GM23338 (cell line): ENCODE measurements at regions not wholly inside any gene's neighbourhood (a gene's known extent, or its start where the extent isn't known, plus 50 kb on each side); places are given as distances from the start of the nearest gene placed in this dataset.

ENCODE experiments used
- ATAC-seq: fragments of 200-7000 bp; cut with Tn5 transposase; 3 replicates; pipeline ENCODE4 v1.9.1; 2020
- DNase-seq: peaks from one replicate; pipeline ENCODE4 v3.0.0-alpha.2; 2015; ENCODE audit warnings: low spot score
- H2AFZ ChIP-seq: fragments of 200-600 bp; sonication (generic); 2 replicates; pipeline ENCODE4 v1.8.0; 2016; ENCODE audit warnings: antibody characterized with exemption, mild to moderate bottlenecking, moderate library complexity
- H3F3A ChIP-seq: fragments of 200-600 bp; sonication (generic); replicated peaks from 2 replicates; pipeline ENCODE4 v1.8.0; 2017; ENCODE audit warnings: antibody characterized with exemption, mixed run types, low read depth
- H3K27ac ChIP-seq: fragments of 200-600 bp; sonication (generic); 2 replicates; pipeline ENCODE4 v1.6.1; 2016; ENCODE audit warnings: low read depth
- H3K27me3 ChIP-seq: fragments of 200-600 bp; sonication (generic); 2 replicates; pipeline ENCODE4 v1.8.0; 2016; ENCODE audit warnings: mild to moderate bottlenecking, mixed run types, moderate library complexity; ENCODE audit not compliant: insufficient read depth
- H3K36me3 ChIP-seq: fragments of 200-600 bp; sonication (generic); 2 replicates; pipeline ENCODE4 v1.8.0; 2016; ENCODE audit warnings: mild to moderate bottlenecking; ENCODE audit not compliant: insufficient read depth
- H3K4me1 ChIP-seq: fragments of 200-600 bp; sonication (generic); 2 replicates; pipeline ENCODE4 v1.8.0; 2016; ENCODE audit warnings: mild to moderate bottlenecking, moderate library complexity; ENCODE audit not compliant: insufficient read depth
- H3K4me2 ChIP-seq: fragments of 200-600 bp; sonication (generic); 2 replicates; pipeline ENCODE4 v1.7.1; 2017; ENCODE audit warnings: mixed run types
- H3K4me3 ChIP-seq: fragments of 200-600 bp; sonication (generic); 2 replicates; pipeline ENCODE4 v1.6.1; 2016; ENCODE audit warnings: mixed run types
- H3K79me2 ChIP-seq: fragments of 200-600 bp; sonication (generic); replicated peaks from 2 replicates; pipeline ENCODE4 v1.8.0; 2017; ENCODE audit warnings: mild to moderate bottlenecking; ENCODE audit not compliant: insufficient read depth
- H3K9me2 ChIP-seq: fragments of 200-600 bp; sonication (generic); 2 replicates; pipeline ENCODE4 v1.8.0; 2017; ENCODE audit not compliant: insufficient read depth
- H4K20me1 ChIP-seq: fragments of 200-600 bp; sonication (generic); replicated peaks from 2 replicates; pipeline ENCODE4 v1.8.0; 2017; ENCODE audit warnings: mild to moderate bottlenecking; ENCODE audit not compliant: insufficient read depth
- H3K27ac Mint-ChIP-seq: 2 replicates; pipeline ENCODE4 v1.8.0; 2020; ENCODE audit warnings: inconsistent platforms, mild to moderate bottlenecking, moderate library complexity, mixed read lengths
- H3K27me3 Mint-ChIP-seq: 3 replicates; pipeline ENCODE4 v1.8.0; 2022; ENCODE audit warnings: low read depth, mild to moderate bottlenecking, moderate library complexity, mixed read lengths, inconsistent platforms; ENCODE audit not compliant: insufficient read depth, poor library complexity
- H3K36me3 Mint-ChIP-seq: 3 replicates; pipeline ENCODE4 v1.8.0; 2021; ENCODE audit warnings: low read depth, mild to moderate bottlenecking, inconsistent platforms, moderate library complexity, mixed read lengths
- H3K4me1 Mint-ChIP-seq: 3 replicates; pipeline ENCODE4 v1.8.0; 2020; ENCODE audit warnings: mild to moderate bottlenecking, inconsistent platforms, mixed read lengths
- H3K4me3 Mint-ChIP-seq: 3 replicates; pipeline ENCODE4 v1.8.0; 2021; ENCODE audit warnings: moderate library complexity, mild to moderate bottlenecking, inconsistent platforms, mixed read lengths
- H3K9me3 Mint-ChIP-seq: 3 replicates; pipeline ENCODE4 v1.8.0; 2020; ENCODE audit warnings: moderate library complexity, mild to moderate bottlenecking, inconsistent platforms, mixed read lengths
- CREB1 ChIP-seq: fragments of 250-450 bp; sonication (Bioruptor Pico); IDR thresholded peaks from 2 replicates; pipeline ENCODE4 v1.5.0; 2020; ENCODE audit warnings: low read depth, mild to moderate bottlenecking, moderate library complexity
- CTCF ChIP-seq, 2 experiments: fragments of 200-600 bp in 1 of 2; sonication (generic) in 1 of 2; conservative IDR thresholded peaks; 2 replicates each; pipeline versions ENCODE4 v1.5.1 to v1.6.1; 2016 to 2017; ENCODE audit warnings: antibody characterized with exemption in 2 of 2, low read depth in 2 of 2, mild to moderate bottlenecking in 2 of 2, moderate library complexity in 1 of 2
- EZH2 ChIP-seq: fragments of 200-600 bp; sonication (generic); IDR thresholded peaks from one replicate; pipeline ENCODE4 v1.8.0; 2017; ENCODE audit warnings: antibody characterized with exemption, mild to moderate bottlenecking, low read depth; ENCODE audit not compliant: unreplicated experiment
- EZH2phosphoT487 ChIP-seq: fragments of 200-600 bp; sonication (generic); IDR thresholded peaks from one replicate; pipeline ENCODE4 v1.8.1; 2018; ENCODE audit warnings: antibody characterized with exemption; ENCODE audit not compliant: unreplicated experiment
- NANOG ChIP-seq: IDR thresholded peaks from 2 replicates; pipeline ENCODE4 v1.6.1; 2016; ENCODE audit warnings: antibody characterized with exemption, borderline replicate concordance
- POLR2AphosphoS5 ChIP-seq: IDR thresholded peaks from 2 replicates; pipeline ENCODE4 v1.6.1; 2016; ENCODE audit warnings: antibody characterized with exemption, low read depth
- STAT1 ChIP-seq: IDR thresholded peaks from one replicate; pipeline ENCODE4 v1.6.1; 2016; ENCODE audit warnings: antibody characterized with exemption; ENCODE audit not compliant: unreplicated experiment
- ZNF331 ChIP-seq: fragments of 250-450 bp; sonication (Bioruptor Pico); IDR thresholded peaks from 2 replicates; pipeline ENCODE4 v1.5.0; 2020; ENCODE audit warnings: low read depth, mild to moderate bottlenecking, moderate library complexity
- ZNF462 ChIP-seq: fragments of 250-450 bp; sonication (Bioruptor Pico); IDR thresholded peaks from 2 replicates; pipeline ENCODE4 v1.5.0; 2020; ENCODE audit warnings: mild to moderate bottlenecking, moderate library complexity

DNA sequence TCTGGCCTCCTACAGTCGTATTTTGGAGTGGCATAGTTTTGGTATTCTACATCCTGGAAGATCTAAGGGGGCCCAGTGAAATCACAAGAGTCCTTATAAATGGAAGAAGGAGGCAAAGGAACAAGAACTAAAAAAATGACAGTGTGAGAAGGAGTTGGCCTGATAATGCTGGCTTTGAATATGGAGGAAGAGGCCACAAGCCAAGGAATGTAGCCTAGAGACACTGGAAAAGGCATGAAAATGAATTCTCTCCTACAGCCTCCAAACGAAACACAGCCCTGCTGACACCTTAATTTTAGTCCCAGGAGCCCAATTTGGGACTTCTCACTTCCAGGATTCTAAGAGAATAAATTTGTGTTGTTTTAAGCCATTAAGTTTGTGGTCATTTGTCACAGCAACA lies 54.6 kb upstream of the LIPC start:
- no peak for ATAC-seq
- H3K4me2 ChIP-seq, result no peak overlapping the region
- H3K27me3 ChIP-seq, result no peaks in the 10 kb centered on the region
- H3K9me2 ChIP-seq, result peaks cover 5% of the 10 kb centered on the region; the same call in 1 of the 2 replicates
- H3K27me3 Mint-ChIP-seq, result peaks cover 6% of the 10 kb centered on the region
- H4K20me1 ChIP-seq, result no peaks in the 10 kb centered on the region
- no peak for DNase-seq
- no peak overlapping the region for H3K4me3 ChIP-seq
- H3K36me3 ChIP-seq, result no peaks in the 10 kb centered on the region
- H3K4me1 Mint-ChIP-seq, result no peaks in the 10 kb centered on the region; the same call in 2 of the 3 replicates
- H3K27ac ChIP-seq, result no peak overlapping the region
- TF ChIP-seq ZNF462, result no peak
- TF ChIP-seq EZH2, result no peak
- no peak for TF ChIP-seq CTCF (conservative IDR thresholded peaks at IDR 0.05; ENCODE audit: low read depth in 2 of 2)
- TF ChIP-seq CREB1 (CRISPR knock-in tag), result no peak
- no peak for TF ChIP-seq POLR2AphosphoS5
- TF ChIP-seq NANOG, result no peak
- no peak for TF ChIP-seq STAT1
- TF ChIP-seq ZNF331 (CRISPR knock-in tag), result no peak
- TF ChIP-seq EZH2phosphoT487, result no peak
- no peak overlapping the region for H2AFZ ChIP-seq
- peaks cover 14% of the 10 kb centered on the region for H3K9me3 Mint-ChIP-seq
- H3K27ac Mint-ChIP-seq, result no peak overlapping the region
- no peaks in the 10 kb centered on the region for H3K4me1 ChIP-seq
- H3K79me2 ChIP-seq, result no peaks in the 10 kb centered on the region
- peaks cover 7% of the 10 kb centered on the region; the same call in 2 of the 3 replicates for H3K36me3 Mint-ChIP-seq
- H3K4me3 Mint-ChIP-seq, result no peak overlapping the region
- H3F3A ChIP-seq, result no peaks in the 10 kb centered on the region
